ENCODE measurements at regions not wholly inside any gene's neighbourhood (a gene's known extent, or its start where the extent isn't known, plus 50 kb on each side); places are given as distances from the start of the nearest gene placed in this dataset.
"Not testable (repeated sequence)": the region's sequence is repeated elsewhere in the genome, so short reads cannot be mapped to it uniquely, and the experiment has no call there.

DNA sequence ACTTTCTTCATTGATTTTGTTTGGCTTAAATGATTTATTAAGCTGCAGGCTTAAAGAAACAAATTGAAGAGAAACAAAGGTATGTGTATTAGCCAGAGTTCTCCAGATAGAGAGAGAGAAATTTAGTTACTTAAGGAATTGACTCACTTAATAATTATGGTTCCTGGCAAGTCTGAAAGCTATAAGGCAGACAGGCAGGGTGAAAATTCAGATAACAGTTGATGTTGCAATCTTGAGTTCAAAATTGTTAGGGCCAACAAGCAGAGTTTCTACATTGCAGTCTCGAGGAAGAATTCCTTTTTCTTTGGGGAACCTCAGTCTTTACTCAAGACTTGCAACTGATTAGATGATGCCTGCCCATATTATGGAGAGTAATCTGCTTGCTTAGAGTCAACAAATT, 593.5 kb downstream of the ADCYAP1 start:
- H3K36me3 ChIP-seq (ENCODE audit: control insufficient read depth, insufficient read depth, low read length), result no peaks in the 10 kb centered on the region
- no peaks in the 10 kb centered on the region for H3K9me3 ChIP-seq (ENCODE audit: control insufficient read depth, low read length)
- H3K27me3 ChIP-seq (replicated peaks; ENCODE audit: control insufficient read depth, insufficient read depth, low read length, poor library complexity, severe bottlenecking), result no peaks in the 10 kb centered on the region
- H3K4me1 ChIP-seq (ENCODE audit: control insufficient read depth, insufficient read depth, low read length, poor library complexity, severe bottlenecking), result no peaks in the 10 kb centered on the region
- no peak overlapping the region for H3K27ac ChIP-seq (ENCODE audit: insufficient read depth, low read length, poor library complexity, severe bottlenecking)
- no peak overlapping the region for H3K4me3 ChIP-seq (ENCODE audit: insufficient read depth, low read depth, low read length, poor library complexity, severe bottlenecking)
- no peak for DNase-seq

DNA sequence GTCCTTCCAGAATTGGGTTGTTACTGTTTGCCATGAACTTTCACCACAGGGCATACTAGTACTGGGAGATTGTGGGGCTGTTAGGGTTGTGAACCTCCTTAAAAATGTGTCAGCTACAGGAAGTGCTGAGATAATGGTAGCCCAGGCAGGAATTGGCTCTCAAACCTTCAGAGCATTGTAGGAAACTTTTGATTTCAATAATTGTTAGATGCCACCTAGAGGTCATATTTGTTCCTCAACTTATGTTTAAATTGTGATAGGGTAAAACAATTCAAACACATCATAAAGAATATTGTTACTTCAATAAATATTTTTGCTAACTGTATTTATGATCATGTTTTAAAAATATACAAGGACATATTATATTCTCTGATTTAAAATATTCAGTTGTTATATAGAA, 594.6 kb downstream of the ADCYAP1 start:
- no peaks in the 10 kb centered on the region for H3K9me3 ChIP-seq (ENCODE audit: control insufficient read depth, low read length)

DNA sequence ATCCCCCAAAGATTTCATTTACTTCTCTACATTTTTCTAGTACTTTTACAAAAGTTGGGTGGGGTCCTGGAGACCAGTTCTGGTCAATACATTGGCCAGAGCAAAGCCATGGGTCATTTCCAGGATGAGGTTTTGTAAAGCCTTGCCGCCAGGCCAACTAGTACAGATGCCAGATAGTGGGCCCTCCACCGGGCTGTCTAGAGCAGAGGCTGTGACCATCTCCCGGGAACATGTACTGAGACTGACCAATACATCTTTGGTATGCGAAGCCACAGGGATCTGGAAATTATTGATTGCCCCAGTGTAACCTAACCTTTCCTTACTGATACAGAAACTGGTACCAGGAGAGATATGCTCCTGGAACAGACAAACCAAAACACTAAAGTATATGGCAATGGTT, 599.2 kb downstream of the ADCYAP1 start:
- H3K4me3 ChIP-seq (ENCODE audit: insufficient read depth, low read depth, low read length, poor library complexity, severe bottlenecking), result no peak overlapping the region
- H3K36me3 ChIP-seq (ENCODE audit: control insufficient read depth, insufficient read depth, low read length), result no peaks in the 10 kb centered on the region
- H3K4me1 ChIP-seq (ENCODE audit: control insufficient read depth, insufficient read depth, low read length, poor library complexity, severe bottlenecking), result no peaks in the 10 kb centered on the region
- DNase-seq, result no peak
- no peak overlapping the region for H3K27ac ChIP-seq (ENCODE audit: insufficient read depth, low read length, poor library complexity, severe bottlenecking)
- H3K9me3 ChIP-seq (ENCODE audit: control insufficient read depth, low read length), result no peaks in the 10 kb centered on the region
- no peaks in the 10 kb centered on the region for H3K27me3 ChIP-seq (replicated peaks; ENCODE audit: control insufficient read depth, insufficient read depth, low read length, poor library complexity, severe bottlenecking)

More for the DNA sequence above, 594.6 kb downstream of the ADCYAP1 start:
- Histone ChIP-seq H3K4me3 (ENCODE audit: insufficient read depth, low read depth, low read length, poor library complexity, severe bottlenecking) (no peak overlapping the region), H3K4me1 (ENCODE audit: control insufficient read depth, insufficient read depth, low read length, poor library complexity, severe bottlenecking) (no peaks in the 10 kb centered on the region), H3K36me3 (ENCODE audit: control insufficient read depth, insufficient read depth, low read length) (no peaks in the 10 kb centered on the region), H3K27me3 (replicated peaks; ENCODE audit: control insufficient read depth, insufficient read depth, low read length, poor library complexity, severe bottlenecking) (no peaks in the 10 kb centered on the region), H3K27ac (ENCODE audit: insufficient read depth, low read length, poor library complexity, severe bottlenecking) (no peak overlapping the region)
- no peak for DNase-seq

DNA sequence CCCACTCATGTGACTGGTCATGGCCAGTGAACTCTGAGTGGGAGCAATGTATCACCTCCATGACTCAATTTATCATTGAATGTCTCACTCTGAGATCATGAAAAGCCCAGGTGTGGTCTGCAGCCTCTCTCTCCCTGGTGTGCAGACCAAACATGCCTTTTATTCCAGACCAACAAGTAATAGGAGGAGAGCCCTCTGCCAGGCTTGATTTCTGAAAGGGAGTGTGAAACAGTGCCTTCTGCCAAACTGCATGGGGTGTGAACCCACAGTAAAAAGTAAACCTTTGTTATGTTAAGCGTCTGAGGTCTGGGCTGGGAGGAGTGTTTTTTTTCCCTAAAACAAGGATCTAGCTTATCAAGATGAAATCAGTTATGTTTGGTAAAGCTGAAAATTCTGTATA, 601.2 kb downstream of the ADCYAP1 start:
- Histone ChIP-seq H3K9me3 (ENCODE audit: control insufficient read depth, low read length) (no peaks in the 10 kb centered on the region), H3K36me3 (ENCODE audit: control insufficient read depth, insufficient read depth, low read length) (no peaks in the 10 kb centered on the region)

DNA sequence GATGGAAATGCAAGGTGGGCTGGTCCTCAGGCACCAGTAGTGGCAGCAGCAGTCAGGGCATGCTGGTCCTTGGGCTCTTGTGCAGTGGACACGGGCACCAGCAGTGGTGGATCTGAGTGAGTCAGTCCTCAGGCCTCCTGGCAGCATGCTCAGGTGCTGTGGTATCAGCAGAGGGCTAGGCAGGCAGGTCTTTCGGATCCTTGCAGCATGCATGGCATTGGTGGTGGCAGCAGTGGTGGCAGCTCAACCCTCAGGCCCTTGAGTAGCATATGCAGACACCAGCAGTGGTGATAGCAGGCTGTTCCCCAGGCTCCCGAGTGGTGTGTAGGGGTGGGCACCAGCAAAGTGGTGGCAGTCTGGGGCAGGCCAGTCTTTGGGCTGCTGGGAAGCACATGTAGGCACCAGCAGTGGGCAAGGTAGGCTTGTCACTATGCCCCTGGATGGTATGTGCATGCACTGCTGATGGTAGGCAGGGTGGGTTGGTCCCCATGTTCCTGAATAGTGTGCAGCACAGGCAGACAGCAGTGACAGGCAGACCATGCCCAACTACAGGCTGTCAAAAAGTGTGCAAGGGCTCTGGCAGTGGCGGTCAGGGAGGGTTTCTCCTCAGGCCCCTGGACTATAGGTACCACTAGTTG, 606.0 kb downstream of the ADCYAP1 start:
- Histone ChIP-seq H3K36me3 (ENCODE audit: control insufficient read depth, insufficient read depth, low read length) (no peaks in the 10 kb centered on the region), H3K4me1 (ENCODE audit: control insufficient read depth, insufficient read depth, low read length, poor library complexity, severe bottlenecking) (no peaks in the 10 kb centered on the region), H3K27ac (ENCODE audit: insufficient read depth, low read length, poor library complexity, severe bottlenecking) (no peak overlapping the region), H3K9me3 (ENCODE audit: control insufficient read depth, low read length) (no peaks in the 10 kb centered on the region), H3K27me3 (replicated peaks; ENCODE audit: control insufficient read depth, insufficient read depth, low read length, poor library complexity, severe bottlenecking) (no peaks in the 10 kb centered on the region), H3K4me3 (ENCODE audit: insufficient read depth, low read depth, low read length, poor library complexity, severe bottlenecking) (no peak overlapping the region)
- DNase-seq, result no peak

More for the DNA sequence above, 601.2 kb downstream of the ADCYAP1 start:
- no peak overlapping the region for H3K4me3 ChIP-seq (ENCODE audit: insufficient read depth, low read depth, low read length, poor library complexity, severe bottlenecking)
- H3K27me3 ChIP-seq (replicated peaks; ENCODE audit: control insufficient read depth, insufficient read depth, low read length, poor library complexity, severe bottlenecking), result no peaks in the 10 kb centered on the region
- DNase-seq, result no peak
- no peaks in the 10 kb centered on the region for H3K4me1 ChIP-seq (ENCODE audit: control insufficient read depth, insufficient read depth, low read length, poor library complexity, severe bottlenecking)
- no peak overlapping the region for H3K27ac ChIP-seq (ENCODE audit: insufficient read depth, low read length, poor library complexity, severe bottlenecking)

DNA sequence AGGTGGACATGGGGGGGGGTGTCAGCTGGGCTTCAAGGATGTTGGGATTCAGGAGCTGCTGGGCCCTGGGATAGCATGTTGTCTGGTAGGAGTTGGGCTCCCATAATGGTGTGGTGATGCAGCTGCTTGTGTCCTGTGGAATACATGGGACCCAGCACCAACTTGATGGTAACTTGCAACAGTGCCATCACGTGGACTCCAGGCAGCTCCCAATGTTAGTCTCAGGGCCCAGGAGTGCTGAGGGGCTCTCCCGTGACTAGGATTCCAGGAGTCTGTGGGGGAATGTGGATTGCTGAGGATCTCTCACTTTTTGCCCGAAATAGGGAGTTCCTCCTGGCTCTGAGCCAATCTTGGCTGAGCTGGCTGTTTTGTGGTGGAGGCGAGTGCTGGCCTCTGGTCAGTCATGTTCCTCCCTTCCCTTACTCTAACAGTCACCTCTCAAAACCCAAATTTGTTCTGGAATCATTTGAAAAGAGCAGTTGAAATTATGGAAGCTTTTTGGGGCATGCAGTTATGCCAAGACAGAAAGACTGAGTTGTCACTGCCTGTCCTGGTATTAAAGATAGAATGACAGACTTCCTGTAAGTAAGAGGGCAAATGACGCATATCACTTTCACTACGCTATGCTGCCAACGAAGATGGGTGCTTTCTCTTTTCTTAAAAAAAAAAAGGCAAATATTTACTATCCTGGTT, 607.1 kb downstream of the ADCYAP1 start:
- no peaks in the 10 kb centered on the region for H3K4me1 ChIP-seq (ENCODE audit: control insufficient read depth, insufficient read depth, low read length, poor library complexity, severe bottlenecking)
- no peaks in the 10 kb centered on the region for H3K27me3 ChIP-seq (replicated peaks; ENCODE audit: control insufficient read depth, insufficient read depth, low read length, poor library complexity, severe bottlenecking)
- no peaks in the 10 kb centered on the region for H3K36me3 ChIP-seq (ENCODE audit: control insufficient read depth, insufficient read depth, low read length)
- no peak overlapping the region for H3K27ac ChIP-seq (ENCODE audit: insufficient read depth, low read length, poor library complexity, severe bottlenecking)
- H3K9me3 ChIP-seq (ENCODE audit: control insufficient read depth, low read length), result no peaks in the 10 kb centered on the region
- no peak for DNase-seq
- no peak overlapping the region for H3K4me3 ChIP-seq (ENCODE audit: insufficient read depth, low read depth, low read length, poor library complexity, severe bottlenecking)

DNA sequence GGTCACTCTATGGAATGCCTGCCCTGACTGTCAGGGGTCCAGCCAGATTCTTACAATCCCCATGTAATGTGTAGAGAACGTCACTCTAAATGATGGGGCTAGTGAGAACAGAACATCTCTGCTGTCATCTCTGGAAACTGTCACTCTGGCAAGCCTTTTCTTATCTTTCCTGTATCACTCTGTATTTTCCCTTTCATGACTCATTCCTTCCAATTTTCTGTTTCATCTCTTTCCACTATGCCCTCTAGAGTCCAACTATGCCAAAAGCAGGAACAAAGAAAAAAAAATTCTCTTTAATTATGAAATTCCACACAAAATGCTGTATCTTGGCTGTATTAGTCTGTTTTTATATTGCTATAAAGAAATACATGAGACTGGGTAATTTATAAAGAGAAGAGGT, 608.8 kb downstream of the ADCYAP1 start:
- no peaks in the 10 kb centered on the region for H3K27me3 ChIP-seq (replicated peaks; ENCODE audit: control insufficient read depth, insufficient read depth, low read length, poor library complexity, severe bottlenecking)
- no peaks in the 10 kb centered on the region for H3K4me1 ChIP-seq (ENCODE audit: control insufficient read depth, insufficient read depth, low read length, poor library complexity, severe bottlenecking)
- no peak overlapping the region for H3K4me3 ChIP-seq (ENCODE audit: insufficient read depth, low read depth, low read length, poor library complexity, severe bottlenecking)
- no peak overlapping the region for H3K27ac ChIP-seq (ENCODE audit: insufficient read depth, low read length, poor library complexity, severe bottlenecking)
- no peaks in the 10 kb centered on the region for H3K36me3 ChIP-seq (ENCODE audit: control insufficient read depth, insufficient read depth, low read length)
- no peak for DNase-seq
- H3K9me3 ChIP-seq (ENCODE audit: control insufficient read depth, low read length), result no peaks in the 10 kb centered on the region

DNA sequence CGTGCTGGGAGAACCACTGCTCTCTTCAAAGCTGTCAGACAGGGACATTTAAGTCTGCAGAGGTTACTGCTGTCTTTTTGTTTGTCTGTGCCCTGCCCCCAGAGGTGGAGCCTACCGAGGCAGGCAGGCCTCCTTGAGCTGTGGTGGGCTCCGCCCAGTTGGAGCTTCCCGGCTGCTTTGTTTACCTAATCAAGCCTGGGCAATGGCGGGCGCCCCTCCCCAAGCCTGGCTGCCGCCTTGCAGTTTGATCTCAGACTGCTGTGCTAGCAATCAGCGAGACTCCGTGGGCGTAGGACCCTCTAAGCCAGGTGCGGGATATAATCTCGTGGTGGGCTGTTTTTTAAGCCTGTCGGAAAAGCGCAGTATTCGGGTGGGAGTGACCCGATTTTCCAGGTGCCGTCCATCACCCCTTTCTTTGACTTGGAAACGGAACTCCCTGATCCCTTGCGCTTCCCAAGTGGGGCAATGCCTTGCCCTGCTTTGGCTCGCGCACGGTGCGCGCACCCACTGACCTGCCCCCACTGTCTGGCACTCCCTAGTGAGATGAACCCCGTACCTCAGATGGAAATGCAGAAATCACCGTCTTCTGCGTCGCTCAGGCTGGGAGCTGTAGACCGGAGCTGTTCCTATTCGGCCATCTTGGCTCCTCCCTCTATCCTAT, 617.0 kb downstream of the ADCYAP1 start:
- H3K27me3 ChIP-seq (replicated peaks; ENCODE audit: control insufficient read depth, insufficient read depth, low read length, poor library complexity, severe bottlenecking); DNase-seq; H3K4me1 ChIP-seq (ENCODE audit: control insufficient read depth, insufficient read depth, low read length, poor library complexity, severe bottlenecking); H3K36me3 ChIP-seq (ENCODE audit: control insufficient read depth, insufficient read depth, low read length); H3K9me3 ChIP-seq (ENCODE audit: control insufficient read depth, low read length); H3K4me3 ChIP-seq (ENCODE audit: insufficient read depth, low read depth, low read length, poor library complexity, severe bottlenecking); H3K27ac ChIP-seq (ENCODE audit: insufficient read depth, low read length, poor library complexity, severe bottlenecking): not testable (repeated sequence)

DNA sequence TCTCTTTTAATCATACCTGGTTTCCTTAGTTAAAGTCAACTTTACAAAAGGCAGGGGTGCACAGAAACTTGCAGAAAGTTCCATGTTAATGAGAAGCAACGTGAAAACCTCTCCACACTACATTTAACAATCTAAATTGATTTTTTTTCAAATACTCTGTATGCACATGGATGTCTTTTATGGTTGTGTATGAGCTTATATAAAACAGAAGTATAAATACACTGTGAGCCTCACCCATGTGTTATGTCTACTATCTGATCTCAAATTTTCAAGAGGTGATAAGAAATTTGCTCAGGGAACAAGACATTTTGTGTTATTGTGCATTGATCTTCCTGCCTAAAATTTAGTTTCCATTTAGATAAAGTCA, 617.6 kb downstream of the ADCYAP1 start:
- no peaks in the 10 kb centered on the region for H3K4me1 ChIP-seq (ENCODE audit: control insufficient read depth, insufficient read depth, low read length, poor library complexity, severe bottlenecking)
- no peaks in the 10 kb centered on the region for H3K36me3 ChIP-seq (ENCODE audit: control insufficient read depth, insufficient read depth, low read length)
- H3K27ac ChIP-seq (ENCODE audit: insufficient read depth, low read length, poor library complexity, severe bottlenecking), result no peak overlapping the region
- no peaks in the 10 kb centered on the region for H3K9me3 ChIP-seq (ENCODE audit: control insufficient read depth, low read length)
- no peak for DNase-seq
- no peaks in the 10 kb centered on the region for H3K27me3 ChIP-seq (replicated peaks; ENCODE audit: control insufficient read depth, insufficient read depth, low read length, poor library complexity, severe bottlenecking)
- H3K4me3 ChIP-seq (ENCODE audit: insufficient read depth, low read depth, low read length, poor library complexity, severe bottlenecking), result no peak overlapping the region

DNA sequence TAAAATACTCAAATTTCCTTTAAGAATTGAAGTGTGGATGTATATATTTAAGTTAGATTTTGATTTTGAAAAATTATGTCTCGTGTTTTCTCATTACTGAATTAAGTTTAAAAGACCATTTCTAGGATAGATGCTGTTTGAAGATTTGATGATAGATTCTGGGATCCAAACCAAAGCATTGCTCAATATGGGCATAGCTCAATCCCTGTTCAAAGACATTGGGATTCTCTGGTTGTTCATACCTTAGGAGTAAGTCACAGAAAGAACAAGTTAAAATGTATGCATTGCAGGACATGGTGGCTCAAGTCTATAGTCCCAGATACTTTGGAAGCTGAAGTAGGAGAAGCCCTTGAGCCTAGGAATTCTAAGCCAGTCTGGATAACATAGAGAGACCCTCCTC, 622.3 kb downstream of the ADCYAP1 start:
- Histone ChIP-seq H3K27ac (ENCODE audit: insufficient read depth, low read length, poor library complexity, severe bottlenecking) (no peak overlapping the region), H3K36me3 (ENCODE audit: control insufficient read depth, insufficient read depth, low read length) (no peaks in the 10 kb centered on the region)

More for the DNA sequence above, 622.3 kb downstream of the ADCYAP1 start:
- Histone ChIP-seq H3K9me3 (ENCODE audit: control insufficient read depth, low read length) (no peaks in the 10 kb centered on the region), H3K4me1 (ENCODE audit: control insufficient read depth, insufficient read depth, low read length, poor library complexity, severe bottlenecking) (no peaks in the 10 kb centered on the region), H3K4me3 (ENCODE audit: insufficient read depth, low read depth, low read length, poor library complexity, severe bottlenecking) (no peak overlapping the region), H3K27me3 (replicated peaks; ENCODE audit: control insufficient read depth, insufficient read depth, low read length, poor library complexity, severe bottlenecking) (no peaks in the 10 kb centered on the region)
- no peak for DNase-seq
